Endodermal cell (in vitro differentiated cells): ENCODE measurements at regions not wholly inside any gene's neighbourhood (a gene's known extent, or its start where the extent isn't known, plus 50 kb on each side); places are given as distances from the start of the nearest gene placed in this dataset.
A peak's percentile ranks its signal among the peaks of the same experiment; 100 is the strongest.

Experiments used
- DNase-seq: peaks from one replicate; pipeline ENCODE4 v3.0.0-alpha.2; 2017
- H3K27ac ChIP-seq: 2 replicates; pipeline ENCODE4 v1.5.1; 2013; ENCODE audit warnings: mild to moderate bottlenecking, low read depth, low read length, moderate library complexity
- H3K27me3 ChIP-seq: 2 replicates; pipeline ENCODE4 v1.6.1; 2013; ENCODE audit warnings: mild to moderate bottlenecking, low read length, moderate library complexity; ENCODE audit not compliant: insufficient read depth, control insufficient read depth, poor library complexity, severe bottlenecking
- H3K36me3 ChIP-seq: 2 replicates; pipeline ENCODE4 v1.7.0; 2013; ENCODE audit warnings: mild to moderate bottlenecking, low read length, moderate library complexity; ENCODE audit not compliant: control insufficient read depth, insufficient read depth
- H3K4me1 ChIP-seq: one replicate; pipeline ENCODE4 v1.7.0; 2013; ENCODE audit warnings: low read length; ENCODE audit not compliant: control insufficient read depth, insufficient read depth
- H3K4me3 ChIP-seq: 2 replicates; pipeline ENCODE4 v1.5.1; 2013; ENCODE audit warnings: mild to moderate bottlenecking, low read length, moderate library complexity
- H3K9ac ChIP-seq: 2 replicates; pipeline ENCODE4 v1.6.1; 2013; ENCODE audit warnings: mild to moderate bottlenecking, low read length, moderate library complexity; ENCODE audit not compliant: poor library complexity, severe bottlenecking; ENCODE audit errors: extremely low read depth
- H3K9me3 ChIP-seq: 2 replicates; pipeline ENCODE4 v1.6.1; 2013; ENCODE audit warnings: mild to moderate bottlenecking, low read length, moderate library complexity; ENCODE audit not compliant: control insufficient read depth
- H3K27ac Mint-ChIP-seq: 2 replicates; pipeline ENCODE4 v1.8.0; 2020; ENCODE audit warnings: mixed read lengths
- H3K27me3 Mint-ChIP-seq: 2 replicates; pipeline ENCODE4 v1.8.0; 2021; ENCODE audit warnings: mild to moderate bottlenecking, mixed read lengths; ENCODE audit not compliant: insufficient read depth
- H3K36me3 Mint-ChIP-seq: 2 replicates; pipeline ENCODE4 v1.8.0; 2020; ENCODE audit warnings: low read depth, mixed read lengths
- H3K4me1 Mint-ChIP-seq: 2 replicates; pipeline ENCODE4 v1.8.0; 2020; ENCODE audit warnings: mixed read lengths
- H3K4me3 Mint-ChIP-seq: 2 replicates; pipeline ENCODE4 v1.8.0; 2020; ENCODE audit warnings: mild to moderate bottlenecking, moderate library complexity, mixed read lengths
- H3K9me3 Mint-ChIP-seq: 2 replicates; pipeline ENCODE4 v1.8.0; 2020; ENCODE audit warnings: mild to moderate bottlenecking, mixed read lengths
- CTCF ChIP-seq: fragments of 200-600 bp; sonication (generic); conservative IDR thresholded peaks from 2 replicates; pipeline ENCODE4 v1.5.0; 2021; ENCODE audit warnings: antibody characterized with exemption, mild to moderate bottlenecking
- WGBS, 2 experiments: methylation state at CpG; one replicate each; pipeline versions ENCODE4 v1.1.5 to v1.1.7; 2013; ENCODE audit warnings: missing lambda C conversion rate in 2 of 2, mixed read lengths in 1 of 2; ENCODE audit not compliant: insufficient coverage in 1 of 2, insufficient read length in 1 of 2; 5-methylcytosine and 5-hydroxymethylcytosine counted together

- Histone ChIP-seq H3K9ac (no peak overlapping the region), H3K4me1 (peaks cover 7% of the 10 kb centered on the region), H3K27me3 (no peaks in the 10 kb centered on the region), H3K27ac (no peak overlapping the region), H3K9me3 (no peaks in the 10 kb centered on the region), H3K36me3 (no peaks in the 10 kb centered on the region), H3K4me3 (no peak overlapping the region)
- H3K27ac Mint-ChIP-seq, result peak overlapping the region; percentile 91
- H3K9me3 Mint-ChIP-seq, result no peaks in the 10 kb centered on the region
- H3K4me3 Mint-ChIP-seq, result no peak overlapping the region
- no peak for DNase-seq
- 84 to 90% methylated on average over 5 to 8 of the region's 8 CpGs for WGBS, 2 experiments
- H3K36me3 Mint-ChIP-seq, result no peaks in the 10 kb centered on the region
- TF ChIP-seq CTCF, result no peak
- H3K27me3 Mint-ChIP-seq, result peaks cover 12% of the 10 kb centered on the region
- peaks cover 36% of the 10 kb centered on the region for H3K4me1 Mint-ChIP-seq
Measured at GRCh38 chr2:65565681-65566080, 133.3 kb upstream of the SPRED2 start.

GRCh38 chr2:65564299-65564698 lies 131.9 kb upstream of the SPRED2 start:
- no peaks in the 10 kb centered on the region for H3K9me3 Mint-ChIP-seq
- no peaks in the 10 kb centered on the region for H3K36me3 Mint-ChIP-seq
- H3K27me3 ChIP-seq, result no peaks in the 10 kb centered on the region
- WGBS, 2 experiments, result 98 to 100% methylated on average over 3 to 4 of the region's 4 CpGs
- no peak overlapping the region for H3K9ac ChIP-seq
- no peak for TF ChIP-seq CTCF
- H3K4me3 Mint-ChIP-seq, result no peak overlapping the region
- DNase-seq, result no peak
- peaks cover 12% of the 10 kb centered on the region for H3K27me3 Mint-ChIP-seq
- no peak overlapping the region for H3K27ac ChIP-seq
- peaks cover 39% of the 10 kb centered on the region for H3K4me1 Mint-ChIP-seq
- H3K9me3 ChIP-seq, result no peaks in the 10 kb centered on the region
- no peak overlapping the region for H3K4me3 ChIP-seq
- H3K27ac Mint-ChIP-seq, result peak overlapping the region; percentile 17
- H3K36me3 ChIP-seq, result no peaks in the 10 kb centered on the region
- H3K4me1 ChIP-seq, result peaks cover 9% of the 10 kb centered on the region

GRCh38 chr2:65562890-65563289 lies 130.5 kb upstream of the SPRED2 start:
- Mint-ChIP-seq H3K9me3 (no peaks in the 10 kb centered on the region), H3K4me3 (no peak overlapping the region), H3K4me1 (peaks cover 49% of the 10 kb centered on the region), H3K36me3 (no peaks in the 10 kb centered on the region), H3K27me3 (peaks cover 12% of the 10 kb centered on the region), H3K27ac (no peak overlapping the region)
- Histone ChIP-seq H3K4me1 (peaks cover 17% of the 10 kb centered on the region), H3K9me3 (no peaks in the 10 kb centered on the region), H3K27ac (no peak overlapping the region), H3K36me3 (no peaks in the 10 kb centered on the region), H3K27me3 (no peaks in the 10 kb centered on the region), H3K9ac (no peak overlapping the region), H3K4me3 (no peak overlapping the region)
- no peak for DNase-seq
- no peak for TF ChIP-seq CTCF
- 78% methylated on average over 3 of the region's 3 CpGs; no CpG with 5 or more reads in 1 of the 2 experiments for WGBS, 2 experiments
